DND-41 (cell line): ENCODE measurements at regions not wholly inside any gene's neighbourhood (a gene's known extent, or its start where the extent isn't known, plus 50 kb on each side); places are given as distances from the start of the nearest gene placed in this dataset.

Experiments used
- CTCF ChIP-seq: IDR thresholded peaks from 2 replicates; pipeline ENCODE4 v1.5.1; 2012; ENCODE audit warnings: borderline replicate concordance, low read length, moderate library complexity, mild to moderate bottlenecking; ENCODE audit not compliant: poor library complexity, severe bottlenecking; ENCODE audit errors: extremely low read depth
- EZH2 ChIP-seq: IDR thresholded peaks from 3 replicates; pipeline ENCODE4 v1.6.1; 2012; ENCODE audit warnings: borderline replicate concordance, low read depth, mild to moderate bottlenecking, moderate library complexity, low read length, inconsistent platforms; ENCODE audit not compliant: severe bottlenecking

GRCh38 chr12:67909681-67910080 is 79.6 kb upstream of the IFNG-AS1 start:
- TF ChIP-seq CTCF: no peak
- no peak for TF ChIP-seq EZH2
